ENCODE measurements at regions not wholly inside any gene's neighbourhood (a gene's known extent, or its start where the extent isn't known, plus 50 kb on each side); places are given as distances from the start of the nearest gene placed in this dataset.

- no peak for TF ChIP-seq CTCF (IDR thresholded peaks at IDR 0.05)
- no peak for DNase-seq (ENCODE audit: low spot score)
- no peak for ATAC-seq (ENCODE audit: low FRiP score)
These were observed 607.0 kb upstream of the KIRREL3 start for GRCh38 chr11:127607487-127608085.

GRCh38 chr11:127601578-127601977 lies 601.0 kb upstream of the KIRREL3 start:
- ATAC-seq (ENCODE audit: low FRiP score) = no peak
- TF ChIP-seq CTCF (IDR thresholded peaks at IDR 0.05) = no peak
- DNase-seq (ENCODE audit: low spot score) = no peak

- no peak for TF ChIP-seq CTCF (IDR thresholded peaks at IDR 0.05)
- ATAC-seq (ENCODE audit: low FRiP score) = no peak
- DNase-seq (ENCODE audit: low spot score) = no peak
These were observed 600.1 kb upstream of the KIRREL3 start for GRCh38 chr11:127600674-127601073.

- DNase-seq (ENCODE audit: low spot score) (no peak), ATAC-seq (ENCODE audit: low FRiP score) (no peak)
- TF ChIP-seq CTCF (IDR thresholded peaks at IDR 0.05) = no peak
These were observed 597.9 kb upstream of the KIRREL3 start for GRCh38 chr11:127598476-127598875.

- ATAC-seq (ENCODE audit: low FRiP score) = no peak
These were observed 595.9 kb upstream of the KIRREL3 start for GRCh38 chr11:127596433-127596832.

GRCh38 chr11:127592371-127592770 lies 591.8 kb upstream of the KIRREL3 start:
- ATAC-seq (ENCODE audit: low FRiP score) (no peak), DNase-seq (ENCODE audit: low spot score) (no peak)
- no peak for TF ChIP-seq CTCF (IDR thresholded peaks at IDR 0.05)

More at GRCh38 chr11:127596433-127596832, 595.9 kb upstream of the KIRREL3 start:
- TF ChIP-seq CTCF (IDR thresholded peaks at IDR 0.05) = no peak
- no peak for DNase-seq (ENCODE audit: low spot score)

GRCh38 chr11:127590314-127590713 lies 589.7 kb upstream of the KIRREL3 start:
- TF ChIP-seq CTCF (IDR thresholded peaks at IDR 0.05) = no peak
- DNase-seq (ENCODE audit: low spot score) (no peak), ATAC-seq (ENCODE audit: low FRiP score) (no peak)

All from omental fat pad (tissue), 3 donors.